Loucy (cell line): ENCODE measurements at regions not wholly inside any gene's neighbourhood (a gene's known extent, or its start where the extent isn't known, plus 50 kb on each side); places are given as distances from the start of the nearest gene placed in this dataset.

Experiments used
- CTCF ChIP-seq: fragments of 200-600 bp; sonication (generic); conservative IDR thresholded peaks from 2 replicates; pipeline ENCODE4 v1.5.1; 2014; ENCODE audit warnings: mild to moderate bottlenecking, antibody characterized with exemption, low read length
- EZH2phosphoT487 ChIP-seq: fragments of 200-600 bp; IDR thresholded peaks from 2 replicates; pipeline ENCODE4 v1.6.1; 2018; ENCODE audit warnings: antibody characterized with exemption, mild to moderate bottlenecking, moderate library complexity, borderline replicate concordance

GRCh38 chr10:9219860-9220259, 1165.4 kb downstream of the GATA3 start:
- TF ChIP-seq CTCF (no peak), EZH2phosphoT487 (no peak)
